Occipital lobe (tissue), 1 donor: ENCODE measurements at regions not wholly inside any gene's neighbourhood (a gene's known extent, or its start where the extent isn't known, plus 50 kb on each side); places are given as distances from the start of the nearest gene placed in this dataset.

Experiments
- DNase-seq: peaks from one replicate; lab custom pipeline; 2025; lab: John Stamatoyannopoulos, UW

GRCh38 chr4:189355590-189355989 lies 585.1 kb upstream of the FRG1 start:
- no peak for DNase-seq

- DNase-seq = no peak
These were observed 578.3 kb upstream of the FRG1 start for GRCh38 chr4:189362364-189362763.

GRCh38 chr4:189364032-189364449 lies 576.6 kb upstream of the FRG1 start:
- DNase-seq = no peak

GRCh38 chr4:189365451-189365850 lies 575.2 kb upstream of the FRG1 start:
- no peak for DNase-seq

- no peak for DNase-seq
These were observed 572.8 kb upstream of the FRG1 start for GRCh38 chr4:189367832-189368231.

GRCh38 chr4:189374176-189374575 lies 566.5 kb upstream of the FRG1 start:
- DNase-seq = no peak

- no peak for DNase-seq
These were observed 563.8 kb upstream of the FRG1 start for GRCh38 chr4:189376901-189377300.

- no peak for DNase-seq
These were observed 563.1 kb upstream of the FRG1 start for GRCh38 chr4:189377569-189377968.

GRCh38 chr4:189385098-189385497 lies 555.6 kb upstream of the FRG1 start:
- no peak for DNase-seq

GRCh38 chr4:189385579-189385978 lies 555.1 kb upstream of the FRG1 start:
- no peak for DNase-seq

- no peak for DNase-seq
These were observed 544.2 kb upstream of the FRG1 start for GRCh38 chr4:189396435-189396834.

- DNase-seq = no peak
These were observed 536.4 kb upstream of the FRG1 start for GRCh38 chr4:189404271-189404670.

- no peak for DNase-seq
These were observed 531.5 kb upstream of the FRG1 start for GRCh38 chr4:189409158-189409557.

GRCh38 chr4:189414021-189414420 lies 526.7 kb upstream of the FRG1 start:
- DNase-seq = no peak

GRCh38 chr4:189420572-189420971 lies 520.1 kb upstream of the FRG1 start:
- DNase-seq = no peak

- DNase-seq = no peak
These were observed 504.5 kb upstream of the FRG1 start for GRCh38 chr4:189436207-189436606.

- no peak for DNase-seq
These were observed 500.0 kb upstream of the FRG1 start for GRCh38 chr4:189440716-189441115.

GRCh38 chr4:189443341-189443740 lies 497.3 kb upstream of the FRG1 start:
- no peak for DNase-seq

GRCh38 chr4:189445613-189446012 lies 495.1 kb upstream of the FRG1 start:
- DNase-seq = no peak

GRCh38 chr4:189463734-189464133 lies 476.9 kb upstream of the FRG1 start:
- no peak for DNase-seq

- DNase-seq = no peak
These were observed 446.3 kb upstream of the FRG1 start for GRCh38 chr4:189494407-189494806.

GRCh38 chr4:189497516-189497915 lies 443.2 kb upstream of the FRG1 start:
- DNase-seq = no peak

- DNase-seq = no peak
These were observed 442.7 kb upstream of the FRG1 start for GRCh38 chr4:189497996-189498395.

- no peak for DNase-seq
These were observed 442.2 kb upstream of the FRG1 start for GRCh38 chr4:189498457-189498856.

- DNase-seq = no peak
These were observed 441.0 kb upstream of the FRG1 start for GRCh38 chr4:189499696-189500095.
